ENCODE measurements at regions not wholly inside any gene's neighbourhood (a gene's known extent, or its start where the extent isn't known, plus 50 kb on each side); places are given as distances from the start of the nearest gene placed in this dataset.

DNA sequence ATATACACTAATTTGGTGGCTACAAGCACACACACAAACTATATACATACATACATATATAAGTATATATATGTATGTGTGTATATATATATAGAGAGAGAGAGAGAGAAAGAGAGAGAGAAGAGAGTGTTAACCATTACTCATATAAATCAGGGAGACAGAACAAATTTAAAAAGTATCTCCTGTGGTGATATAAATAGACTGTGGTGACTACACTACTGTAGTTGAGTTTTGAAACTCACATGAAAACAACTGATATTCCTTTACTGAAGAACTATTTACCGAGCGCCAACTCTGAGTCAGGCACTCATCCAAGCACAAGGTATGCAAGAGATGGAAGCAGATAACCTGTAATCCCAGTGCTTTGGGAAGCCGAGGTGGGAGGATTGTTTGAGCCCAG, 67.3 kb upstream of the ANO6 start:
- TF ChIP-seq, protein P1, sequence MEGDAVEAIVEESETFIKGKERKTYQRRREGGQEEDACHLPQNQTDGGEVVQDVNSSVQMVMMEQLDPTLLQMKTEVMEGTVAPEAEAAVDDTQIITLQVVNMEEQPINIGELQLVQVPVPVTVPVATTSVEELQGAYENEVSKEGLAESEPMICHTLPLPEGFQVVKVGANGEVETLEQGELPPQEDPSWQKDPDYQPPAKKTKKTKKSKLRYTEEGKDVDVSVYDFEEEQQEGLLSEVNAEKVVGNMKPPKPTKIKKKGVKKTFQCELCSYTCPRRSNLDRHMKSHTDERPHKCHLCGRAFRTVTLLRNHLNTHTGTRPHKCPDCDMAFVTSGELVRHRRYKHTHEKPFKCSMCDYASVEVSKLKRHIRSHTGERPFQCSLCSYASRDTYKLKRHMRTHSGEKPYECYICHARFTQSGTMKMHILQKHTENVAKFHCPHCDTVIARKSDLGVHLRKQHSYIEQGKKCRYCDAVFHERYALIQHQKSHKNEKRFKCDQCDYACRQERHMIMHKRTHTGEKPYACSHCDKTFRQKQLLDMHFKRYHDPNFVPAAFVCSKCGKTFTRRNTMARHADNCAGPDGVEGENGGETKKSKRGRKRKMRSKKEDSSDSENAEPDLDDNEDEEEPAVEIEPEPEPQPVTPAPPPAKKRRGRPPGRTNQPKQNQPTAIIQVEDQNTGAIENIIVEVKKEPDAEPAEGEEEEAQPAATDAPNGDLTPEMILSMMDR (conservative IDR thresholded peaks at IDR 0.05; ENCODE audit: low read depth in 2 of 2) = no peak
- TF ChIP-seq CREB1 (CRISPR knock-in tag; IDR thresholded peaks at IDR 0.05; ENCODE audit: low read depth) (no peak), STAT1 (IDR thresholded peaks at IDR 0.05; ENCODE audit: unreplicated experiment) (no peak), JUNB (IDR thresholded peaks at IDR 0.05; ENCODE audit: unreplicated experiment) (no peak), ZNF114 (CRISPR knock-in tag; IDR thresholded peaks at IDR 0.05) (no peak), POLR2AphosphoS5 (IDR thresholded peaks at IDR 0.05; ENCODE audit: low read depth) (no peak), ZNF331 (CRISPR knock-in tag; IDR thresholded peaks at IDR 0.05; ENCODE audit: low read depth) (no peak), EZH2phosphoT487 (IDR thresholded peaks at IDR 0.05; ENCODE audit: unreplicated experiment) (no peak), NANOG (IDR thresholded peaks at IDR 0.05; ENCODE audit: borderline replicate concordance) (no peak), EZH2 (IDR thresholded peaks at IDR 0.05; ENCODE audit: low read depth, unreplicated experiment) (no peak)
- TF ChIP-seq, protein P2, sequence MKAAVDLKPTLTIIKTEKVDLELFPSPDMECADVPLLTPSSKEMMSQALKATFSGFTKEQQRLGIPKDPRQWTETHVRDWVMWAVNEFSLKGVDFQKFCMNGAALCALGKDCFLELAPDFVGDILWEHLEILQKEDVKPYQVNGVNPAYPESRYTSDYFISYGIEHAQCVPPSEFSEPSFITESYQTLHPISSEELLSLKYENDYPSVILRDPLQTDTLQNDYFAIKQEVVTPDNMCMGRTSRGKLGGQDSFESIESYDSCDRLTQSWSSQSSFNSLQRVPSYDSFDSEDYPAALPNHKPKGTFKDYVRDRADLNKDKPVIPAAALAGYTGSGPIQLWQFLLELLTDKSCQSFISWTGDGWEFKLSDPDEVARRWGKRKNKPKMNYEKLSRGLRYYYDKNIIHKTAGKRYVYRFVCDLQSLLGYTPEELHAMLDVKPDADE (IDR thresholded peaks at IDR 0.05) = no peak
- TF ChIP-seq, protein P3, sequence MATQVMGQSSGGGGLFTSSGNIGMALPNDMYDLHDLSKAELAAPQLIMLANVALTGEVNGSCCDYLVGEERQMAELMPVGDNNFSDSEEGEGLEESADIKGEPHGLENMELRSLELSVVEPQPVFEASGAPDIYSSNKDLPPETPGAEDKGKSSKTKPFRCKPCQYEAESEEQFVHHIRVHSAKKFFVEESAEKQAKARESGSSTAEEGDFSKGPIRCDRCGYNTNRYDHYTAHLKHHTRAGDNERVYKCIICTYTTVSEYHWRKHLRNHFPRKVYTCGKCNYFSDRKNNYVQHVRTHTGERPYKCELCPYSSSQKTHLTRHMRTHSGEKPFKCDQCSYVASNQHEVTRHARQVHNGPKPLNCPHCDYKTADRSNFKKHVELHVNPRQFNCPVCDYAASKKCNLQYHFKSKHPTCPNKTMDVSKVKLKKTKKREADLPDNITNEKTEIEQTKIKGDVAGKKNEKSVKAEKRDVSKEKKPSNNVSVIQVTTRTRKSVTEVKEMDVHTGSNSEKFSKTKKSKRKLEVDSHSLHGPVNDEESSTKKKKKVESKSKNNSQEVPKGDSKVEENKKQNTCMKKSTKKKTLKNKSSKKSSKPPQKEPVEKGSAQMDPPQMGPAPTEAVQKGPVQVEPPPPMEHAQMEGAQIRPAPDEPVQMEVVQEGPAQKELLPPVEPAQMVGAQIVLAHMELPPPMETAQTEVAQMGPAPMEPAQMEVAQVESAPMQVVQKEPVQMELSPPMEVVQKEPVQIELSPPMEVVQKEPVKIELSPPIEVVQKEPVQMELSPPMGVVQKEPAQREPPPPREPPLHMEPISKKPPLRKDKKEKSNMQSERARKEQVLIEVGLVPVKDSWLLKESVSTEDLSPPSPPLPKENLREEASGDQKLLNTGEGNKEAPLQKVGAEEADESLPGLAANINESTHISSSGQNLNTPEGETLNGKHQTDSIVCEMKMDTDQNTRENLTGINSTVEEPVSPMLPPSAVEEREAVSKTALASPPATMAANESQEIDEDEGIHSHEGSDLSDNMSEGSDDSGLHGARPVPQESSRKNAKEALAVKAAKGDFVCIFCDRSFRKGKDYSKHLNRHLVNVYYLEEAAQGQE (IDR thresholded peaks at IDR 0.05; ENCODE audit: unreplicated experiment) = no peak
- TF ChIP-seq, protein P4, sequence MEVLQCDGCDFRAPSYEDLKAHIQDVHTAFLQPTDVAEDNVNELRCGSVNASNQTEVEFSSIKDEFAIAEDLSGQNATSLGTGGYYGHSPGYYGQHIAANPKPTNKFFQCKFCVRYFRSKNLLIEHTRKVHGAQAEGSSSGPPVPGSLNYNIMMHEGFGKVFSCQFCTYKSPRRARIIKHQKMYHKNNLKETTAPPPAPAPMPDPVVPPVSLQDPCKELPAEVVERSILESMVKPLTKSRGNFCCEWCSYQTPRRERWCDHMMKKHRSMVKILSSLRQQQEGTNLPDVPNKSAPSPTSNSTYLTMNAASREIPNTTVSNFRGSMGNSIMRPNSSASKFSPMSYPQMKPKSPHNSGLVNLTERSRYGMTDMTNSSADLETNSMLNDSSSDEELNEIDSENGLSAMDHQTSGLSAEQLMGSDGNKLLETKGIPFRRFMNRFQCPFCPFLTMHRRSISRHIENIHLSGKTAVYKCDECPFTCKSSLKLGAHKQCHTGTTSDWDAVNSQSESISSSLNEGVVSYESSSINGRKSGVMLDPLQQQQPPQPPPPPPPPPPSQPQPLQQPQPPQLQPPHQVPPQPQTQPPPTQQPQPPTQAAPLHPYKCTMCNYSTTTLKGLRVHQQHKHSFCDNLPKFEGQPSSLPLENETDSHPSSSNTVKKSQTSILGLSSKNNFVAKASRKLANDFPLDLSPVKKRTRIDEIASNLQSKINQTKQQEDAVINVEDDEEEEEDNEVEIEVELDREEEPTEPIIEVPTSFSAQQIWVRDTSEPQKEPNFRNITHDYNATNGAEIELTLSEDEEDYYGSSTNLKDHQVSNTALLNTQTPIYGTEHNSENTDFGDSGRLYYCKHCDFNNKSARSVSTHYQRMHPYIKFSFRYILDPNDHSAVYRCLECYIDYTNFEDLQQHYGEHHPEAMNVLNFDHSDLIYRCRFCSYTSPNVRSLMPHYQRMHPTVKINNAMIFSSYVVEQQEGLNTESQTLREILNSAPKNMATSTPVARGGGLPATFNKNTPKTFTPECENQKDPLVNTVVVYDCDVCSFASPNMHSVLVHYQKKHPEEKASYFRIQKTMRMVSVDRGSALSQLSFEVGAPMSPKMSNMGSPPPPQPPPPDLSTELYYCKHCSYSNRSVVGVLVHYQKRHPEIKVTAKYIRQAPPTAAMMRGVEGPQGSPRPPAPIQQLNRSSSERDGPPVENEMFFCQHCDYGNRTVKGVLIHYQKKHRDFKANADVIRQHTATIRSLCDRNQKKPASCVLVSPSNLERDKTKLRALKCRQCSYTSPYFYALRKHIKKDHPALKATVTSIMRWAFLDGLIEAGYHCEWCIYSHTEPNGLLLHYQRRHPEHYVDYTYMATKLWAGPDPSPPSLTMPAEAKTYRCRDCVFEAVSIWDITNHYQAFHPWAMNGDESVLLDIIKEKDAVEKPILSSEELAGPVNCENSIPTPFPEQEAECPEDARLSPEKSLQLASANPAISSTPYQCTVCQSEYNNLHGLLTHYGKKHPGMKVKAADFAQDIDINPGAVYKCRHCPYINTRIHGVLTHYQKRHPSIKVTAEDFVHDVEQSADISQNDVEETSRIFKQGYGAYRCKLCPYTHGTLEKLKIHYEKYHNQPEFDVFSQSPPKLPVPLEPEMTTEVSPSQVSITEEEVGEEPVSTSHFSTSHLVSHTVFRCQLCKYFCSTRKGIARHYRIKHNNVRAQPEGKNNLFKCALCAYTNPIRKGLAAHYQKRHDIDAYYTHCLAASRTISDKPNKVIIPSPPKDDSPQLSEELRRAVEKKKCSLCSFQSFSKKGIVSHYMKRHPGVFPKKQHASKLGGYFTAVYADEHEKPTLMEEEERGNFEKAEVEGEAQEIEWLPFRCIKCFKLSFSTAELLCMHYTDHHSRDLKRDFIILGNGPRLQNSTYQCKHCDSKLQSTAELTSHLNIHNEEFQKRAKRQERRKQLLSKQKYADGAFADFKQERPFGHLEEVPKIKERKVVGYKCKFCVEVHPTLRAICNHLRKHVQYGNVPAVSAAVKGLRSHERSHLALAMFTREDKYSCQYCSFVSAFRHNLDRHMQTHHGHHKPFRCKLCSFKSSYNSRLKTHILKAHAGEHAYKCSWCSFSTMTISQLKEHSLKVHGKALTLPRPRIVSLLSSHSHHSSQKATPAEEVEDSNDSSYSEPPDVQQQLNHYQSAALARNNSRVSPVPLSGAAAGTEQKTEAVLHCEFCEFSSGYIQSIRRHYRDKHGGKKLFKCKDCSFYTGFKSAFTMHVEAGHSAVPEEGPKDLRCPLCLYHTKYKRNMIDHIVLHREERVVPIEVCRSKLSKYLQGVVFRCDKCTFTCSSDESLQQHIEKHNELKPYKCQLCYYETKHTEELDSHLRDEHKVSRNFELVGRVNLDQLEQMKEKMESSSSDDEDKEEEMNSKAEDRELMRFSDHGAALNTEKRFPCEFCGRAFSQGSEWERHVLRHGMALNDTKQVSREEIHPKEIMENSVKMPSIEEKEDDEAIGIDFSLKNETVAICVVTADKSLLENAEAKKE (CRISPR knock-in tag; IDR thresholded peaks at IDR 0.05) = no peak
- Histone ChIP-seq H3K4me1 (ENCODE audit: insufficient read depth) (no peaks in the 10 kb centered on the region), H2AFZ (no peak overlapping the region), H4K20me1 (replicated peaks; ENCODE audit: insufficient read depth) (no peaks in the 10 kb centered on the region), H3K4me2 (no peak overlapping the region), H3K9me2 (ENCODE audit: insufficient read depth) (peaks cover 11% of the 10 kb centered on the region; the same call in 1 of the 2 replicates), H3K27ac (ENCODE audit: low read depth) (no peak overlapping the region), H3K4me3 (no peak overlapping the region), H3K27me3 (ENCODE audit: insufficient read depth) (no peaks in the 10 kb centered on the region), H3K79me2 (replicated peaks; ENCODE audit: insufficient read depth) (no peaks in the 10 kb centered on the region), H3F3A (replicated peaks; ENCODE audit: low read depth) (no peaks in the 10 kb centered on the region), H3K36me3 (ENCODE audit: insufficient read depth) (no peaks in the 10 kb centered on the region)
- Mint-ChIP-seq H3K4me1 (no peaks in the 10 kb centered on the region), H3K4me3 (no peak overlapping the region), H3K36me3 (ENCODE audit: low read depth) (no peaks in the 10 kb centered on the region), H3K27me3 (ENCODE audit: insufficient read depth, low read depth, poor library complexity) (peaks cover 2% of the 10 kb centered on the region), H3K27ac (no peak overlapping the region), H3K9me3 (peaks cover 12% of the 10 kb centered on the region)
- no peak for ATAC-seq
- DNase-seq (ENCODE audit: low spot score) = no peak

Data from GM23338 (cell line).